GM19372 (cell line): ENCODE measurements at regions not wholly inside any gene's neighbourhood (a gene's known extent, or its start where the extent isn't known, plus 50 kb on each side); places are given as distances from the start of the nearest gene placed in this dataset.
A peak's percentile ranks its signal among the peaks of the same experiment; 100 is the strongest.

ENCODE experiments used
- ATAC-seq: cut with Tn5 transposase; IDR thresholded peaks from one replicate; pipeline ENCODE4 v1.9.1; 2021; ENCODE audit warnings: mild to moderate bottlenecking, low read depth, moderate library complexity; ENCODE audit not compliant: unreplicated experiment

DNA sequence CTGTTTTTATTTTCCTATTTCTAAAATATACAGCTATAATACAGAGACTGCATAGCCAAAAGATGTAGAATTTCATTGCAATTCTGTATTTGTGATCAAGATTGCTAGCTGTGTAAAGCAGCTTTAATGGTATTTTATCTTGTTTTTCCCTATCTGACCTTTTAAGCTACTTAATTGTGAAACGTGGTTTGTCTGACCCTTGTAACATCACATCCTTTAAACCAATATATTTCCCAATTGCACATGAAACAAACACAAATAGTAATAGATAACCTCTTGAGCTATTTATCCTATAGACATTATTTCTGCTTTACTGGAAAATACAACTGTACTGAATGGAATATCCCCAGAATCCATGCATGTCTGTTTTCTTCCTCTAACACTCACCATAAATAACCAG, 112.2 kb upstream of the PLPPR4 start:
- no peak for ATAC-seq

DNA sequence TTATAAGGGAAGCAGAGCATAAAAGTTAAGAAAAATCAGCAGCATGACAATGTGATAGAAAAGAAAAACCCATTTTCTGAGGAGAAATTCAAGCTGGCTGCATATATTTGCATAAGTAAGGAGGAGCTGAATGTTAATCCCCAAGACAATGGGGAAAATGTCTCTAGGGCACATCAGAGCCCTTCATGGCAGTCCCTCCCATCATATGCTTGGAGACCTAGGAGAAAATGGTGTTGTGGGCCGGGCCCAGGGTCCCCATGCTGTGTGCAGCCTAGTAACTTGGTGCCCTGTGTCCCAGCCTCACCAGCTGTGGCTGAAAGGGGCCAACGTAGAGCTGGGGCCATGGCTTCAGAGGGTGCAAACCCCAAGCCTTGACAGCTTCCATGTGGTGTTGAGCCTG, 100.6 kb upstream of the PLPPR4 start:
- no peak for ATAC-seq

DNA sequence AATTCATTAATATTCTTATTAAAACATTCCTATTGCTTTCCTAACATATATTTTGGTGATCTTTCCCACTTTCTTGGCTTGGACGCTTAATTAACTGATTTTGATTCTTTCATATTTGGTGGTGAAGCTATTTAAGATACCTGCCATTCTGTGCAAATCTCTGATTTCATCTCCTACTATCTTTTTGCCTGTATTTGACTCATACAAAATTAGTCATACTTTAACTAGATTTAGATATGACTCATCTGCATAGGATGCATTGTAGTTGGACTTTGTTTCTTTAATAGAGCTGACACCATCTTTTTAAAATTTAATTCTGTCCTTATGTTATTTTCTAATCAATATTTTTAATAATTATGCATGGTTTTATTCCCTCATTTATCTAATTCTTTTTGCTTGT, 93.8 kb upstream of the PLPPR4 start:
- no peak for ATAC-seq

DNA sequence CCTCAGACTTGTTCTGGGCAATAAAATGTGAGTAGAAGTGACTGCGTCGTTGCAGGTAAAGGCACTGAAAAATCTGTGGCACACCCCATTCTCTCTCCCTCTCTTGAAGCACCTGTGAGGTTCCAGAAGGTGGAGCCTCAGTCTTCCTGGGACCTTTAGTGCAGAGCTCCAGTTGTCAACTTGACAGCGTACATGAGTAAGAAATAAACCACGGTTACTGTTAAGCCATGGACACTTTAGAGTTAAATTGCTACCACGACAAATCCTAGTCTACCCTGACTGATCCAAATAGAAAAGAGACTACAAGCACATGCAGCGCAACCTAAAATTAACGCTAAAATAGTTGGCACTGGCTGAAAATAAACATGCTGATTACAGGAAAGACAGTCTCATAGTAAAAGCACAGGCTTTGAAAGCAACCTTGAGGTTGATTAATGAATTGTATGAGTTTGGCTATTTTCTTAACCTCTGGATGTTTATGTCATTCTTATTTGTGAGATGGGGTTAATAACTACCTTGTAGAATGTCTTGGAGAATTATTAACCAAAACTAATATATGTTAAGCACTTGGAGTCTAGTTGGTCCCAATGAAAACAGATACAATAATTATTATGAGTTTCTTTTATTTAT, 93.0 kb upstream of the PLPPR4 start:
- no peak for ATAC-seq

DNA sequence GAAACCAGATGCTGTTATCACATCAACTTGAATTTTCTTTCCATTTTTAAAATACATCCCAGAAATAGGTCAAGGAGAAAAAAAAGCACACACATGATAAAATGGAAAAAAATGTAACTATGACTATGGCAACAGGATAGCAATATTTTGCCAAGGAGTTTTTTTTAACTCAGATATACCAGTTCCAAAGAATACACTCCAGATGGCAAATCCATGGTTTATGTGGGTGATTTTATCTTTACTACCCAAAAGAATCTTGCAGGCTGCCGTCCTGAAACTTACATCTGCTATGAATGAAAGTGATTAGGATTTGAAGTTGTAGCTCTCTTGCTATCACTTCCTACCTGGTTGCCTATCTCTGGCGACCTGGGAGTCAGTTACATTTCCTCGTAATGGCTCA, 91.0 kb upstream of the PLPPR4 start:
- no peak for ATAC-seq

DNA sequence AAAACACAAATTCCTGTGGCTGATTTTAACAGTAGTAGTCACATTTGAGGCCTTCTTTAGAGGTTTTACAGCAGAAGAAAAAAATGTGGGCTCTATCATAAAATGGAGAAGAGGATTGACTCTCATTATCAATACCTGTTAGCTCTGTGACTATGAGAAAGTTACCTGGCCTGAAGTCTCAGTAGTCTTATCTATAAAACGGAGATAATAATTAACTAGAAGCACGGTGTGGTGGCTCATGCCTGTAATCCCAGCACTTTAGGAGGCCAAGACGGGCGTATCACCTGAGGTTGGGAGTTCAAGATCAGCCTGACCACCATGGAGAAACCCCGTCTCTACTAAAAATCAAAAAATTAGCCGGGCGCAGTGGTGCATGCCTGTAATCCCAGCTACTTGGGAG, 90.4 kb upstream of the PLPPR4 start:
- no peak for ATAC-seq

DNA sequence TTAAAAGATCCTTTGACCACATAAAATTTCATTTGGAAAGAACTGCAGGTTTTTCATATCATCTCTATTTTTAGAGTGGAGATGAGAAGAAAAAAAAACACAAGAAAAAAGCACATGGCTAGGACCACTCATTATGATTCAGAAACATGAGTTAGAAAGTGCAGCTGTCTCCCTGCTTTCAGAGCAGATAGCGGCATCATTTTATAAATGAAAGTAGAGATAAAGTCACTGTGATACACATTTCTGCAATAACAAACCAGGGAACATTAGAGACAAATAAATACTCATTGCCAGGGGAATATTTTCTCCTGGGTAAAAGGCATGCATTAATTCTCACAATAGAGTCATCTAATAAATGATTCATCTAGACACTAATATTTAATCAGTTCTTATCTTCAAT, 87.5 kb upstream of the PLPPR4 start:
- ATAC-seq = no peak

DNA sequence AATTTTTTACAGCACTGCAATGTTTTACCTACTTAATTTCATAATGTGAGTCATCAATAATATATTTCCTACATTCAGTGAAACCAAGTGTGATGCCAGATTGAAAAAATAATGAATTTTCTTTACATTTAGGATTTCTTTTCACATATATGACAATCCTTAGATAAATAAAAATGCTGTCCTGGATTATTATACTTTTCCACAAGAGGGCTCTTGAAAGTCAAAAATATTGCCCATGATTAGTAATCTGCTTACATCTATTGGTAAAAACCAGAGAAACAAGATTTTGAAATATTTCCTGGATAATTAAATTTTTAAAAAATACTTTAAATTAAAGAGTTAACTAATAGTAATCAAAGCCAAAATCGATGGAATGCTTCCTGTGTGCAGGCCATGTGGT, 86.8 kb upstream of the PLPPR4 start:
- no peak for ATAC-seq

DNA sequence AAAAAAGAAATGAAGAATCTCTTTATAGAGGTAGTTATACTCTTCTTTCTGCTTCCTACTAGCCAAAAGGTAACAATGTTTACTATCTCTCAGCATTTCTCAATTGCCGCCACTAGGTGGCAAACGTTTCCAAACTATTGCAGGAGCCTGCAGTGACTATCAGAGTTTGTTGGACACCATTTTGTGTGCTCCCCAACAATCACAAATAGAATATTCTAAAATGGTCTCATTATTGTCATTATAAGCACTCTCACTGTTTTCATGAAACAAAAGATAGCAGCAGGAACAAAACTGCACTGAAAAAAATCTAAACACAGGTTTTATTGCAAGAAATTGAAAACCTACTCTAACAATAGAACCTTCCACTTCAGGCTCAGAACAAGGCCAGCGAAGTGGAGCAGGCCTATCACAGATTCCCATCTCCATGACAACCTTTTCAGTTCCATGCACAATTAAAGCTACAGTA, 83.9 kb upstream of the PLPPR4 start:
- peak; percentile 97 for ATAC-seq

DNA sequence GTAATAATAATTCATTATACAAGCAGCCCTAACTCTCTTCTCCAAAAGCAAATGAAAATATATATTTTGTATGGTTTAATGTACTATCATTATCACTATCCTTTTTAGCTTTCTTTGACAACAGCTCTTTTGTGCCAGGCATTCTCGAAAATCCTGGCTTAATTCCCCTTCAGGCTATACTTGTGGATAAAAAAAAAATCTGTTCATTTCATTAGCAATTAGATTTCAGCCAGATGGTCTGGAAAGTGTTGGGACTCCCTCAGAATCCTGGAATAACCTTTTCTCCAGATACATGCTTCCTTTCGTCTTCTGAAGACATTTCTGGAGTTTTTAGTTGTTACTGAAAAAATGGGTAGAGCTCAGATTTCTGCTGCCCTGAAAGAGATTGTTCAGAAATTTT, 83.4 kb upstream of the PLPPR4 start:
- ATAC-seq = no peak

DNA sequence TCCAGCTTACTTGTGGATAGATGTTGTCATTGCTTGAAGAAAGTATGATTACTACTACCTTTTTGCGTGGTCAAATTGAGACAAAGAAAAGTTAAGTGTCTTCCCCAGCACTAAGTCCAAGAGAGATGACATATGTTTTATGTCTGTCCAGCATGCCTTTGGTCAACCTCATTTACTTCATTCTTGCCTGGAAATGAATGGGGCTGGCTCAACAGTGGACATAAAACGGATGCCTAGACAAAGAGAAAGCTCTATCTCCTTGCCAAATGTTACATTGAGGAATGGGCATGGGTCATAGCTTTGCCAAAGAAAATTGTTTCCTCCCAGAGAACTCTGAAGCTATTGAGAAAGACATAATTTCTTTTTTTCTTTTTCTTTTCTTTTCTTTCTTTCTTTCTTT, 82.4 kb upstream of the PLPPR4 start:
- ATAC-seq = no peak

DNA sequence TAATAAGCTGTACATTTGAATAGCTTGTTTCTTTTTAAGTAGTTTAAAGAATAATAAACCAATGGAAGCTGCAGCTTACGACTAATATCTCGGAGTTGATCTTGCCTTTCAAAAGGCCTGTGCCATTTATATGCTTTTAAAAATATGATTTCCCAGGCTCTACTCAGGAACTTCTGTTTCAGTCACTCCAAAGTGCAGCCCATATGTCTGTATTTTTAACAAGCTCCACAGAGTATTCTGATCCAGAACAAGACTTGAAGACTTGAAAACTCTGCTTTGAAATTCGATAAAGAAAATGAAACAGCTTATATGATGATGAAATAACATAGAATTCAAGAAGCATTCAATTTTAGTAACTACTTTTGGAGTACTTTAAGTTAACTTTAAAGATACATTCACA, 79.1 kb upstream of the PLPPR4 start:
- no peak for ATAC-seq

DNA sequence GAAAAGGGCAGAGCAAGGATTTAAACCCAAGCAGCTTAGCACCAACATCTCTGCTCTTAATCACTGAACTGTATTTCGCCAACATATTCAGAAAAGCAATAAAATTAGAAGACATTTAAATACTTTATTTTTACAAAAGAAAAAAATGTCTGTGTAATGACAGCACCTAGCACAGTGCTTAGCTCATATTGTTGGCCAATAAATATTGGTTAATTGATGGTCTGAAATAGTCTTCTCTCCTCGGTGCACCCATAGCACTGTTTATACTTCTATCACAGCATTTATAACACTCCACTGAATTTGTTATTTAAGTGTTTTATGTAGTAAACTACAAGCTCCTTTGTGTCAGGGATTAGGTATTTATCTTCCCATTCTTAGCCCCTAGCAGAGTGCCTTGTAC, 70.9 kb upstream of the PLPPR4 start:
- no peak for ATAC-seq

DNA sequence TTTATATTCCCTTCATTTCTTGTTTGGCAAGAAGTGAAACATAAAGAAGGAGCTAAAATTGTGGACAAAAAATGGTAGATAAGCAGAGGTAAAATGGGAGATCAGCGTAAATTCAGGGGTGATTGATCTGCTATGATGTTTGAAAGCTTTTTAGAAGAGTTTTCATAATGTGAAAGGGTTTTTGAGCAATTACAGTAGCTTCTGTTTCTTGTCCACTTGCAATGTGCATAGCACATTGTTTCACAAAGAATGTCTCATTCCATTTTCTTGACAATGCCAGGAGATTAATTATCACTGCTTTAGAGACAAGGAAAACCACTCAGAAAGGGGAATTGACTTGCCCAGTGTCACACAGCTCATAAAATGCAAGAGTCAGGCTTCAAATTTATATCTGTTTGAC, 65.9 kb upstream of the PLPPR4 start:
- ATAC-seq = no peak

DNA sequence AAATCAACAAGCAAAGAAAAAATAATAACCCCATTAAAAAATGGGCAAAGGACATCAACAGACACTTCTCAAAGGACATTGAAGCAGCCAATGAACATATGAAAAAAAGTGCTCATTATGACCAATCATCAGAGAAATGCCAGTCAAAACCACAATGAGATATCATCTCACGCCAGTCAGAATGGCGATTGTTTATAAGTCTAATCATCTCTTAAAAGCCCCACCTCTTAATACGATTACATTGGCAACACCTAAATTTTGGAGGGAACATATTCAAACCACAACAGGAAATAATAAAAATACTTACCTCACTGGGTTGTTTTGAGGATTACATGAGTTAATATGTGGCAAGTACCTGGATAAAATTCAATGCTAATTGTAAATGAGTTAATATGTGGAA, 57.1 kb upstream of the PLPPR4 start:
- no peak for ATAC-seq
